K562 (cell line): ENCODE measurements at regions not wholly inside any gene's neighbourhood (a gene's known extent, or its start where the extent isn't known, plus 50 kb on each side); places are given as distances from the start of the nearest gene placed in this dataset.

Source experiments
- ATAC-seq: fragments of 200-7000 bp; cut with Tn5 transposase; 3 replicates; pipeline ENCODE4 v1.9.1; 2020; ENCODE audit warnings: moderate library complexity
- BruUV-seq: library from RNA; stranded (reverse); fragments of 400-500 nt; replicated peaks from 2 replicates; lab custom pipeline; 2021; lab: Mats Ljungman, UMichigan
- CTCF ChIA-PET: fragments of 300-600 bp; formaldehyde crosslinking; extraction: SDS; loops from one replicate; lab custom pipeline; 2021; ENCODE audit warnings: low intra/inter-chr PET ratio; lab: Yijun Ruan, JAX
- POLR2A ChIA-PET: fragments of 300-600, 350-650 bp; sonication (Branson Sonifier 250); formaldehyde crosslinking; extraction: SDS; loops from one replicate; lab custom pipeline; 2021; ENCODE audit warnings: antibody characterized with exemption, inconsistent platforms; lab: Yijun Ruan, JAX
- DNase-seq, 4 experiments: peaks; one replicate each; pipeline versions ENCODE4 v3.0.0 to v3.0.0-alpha.2; 2011 to 2018; ENCODE audit warnings: low spot score in 3 of 4, mixed read lengths in 3 of 4; ENCODE audit errors: extremely low read depth in 1 of 4
- FAIRE-seq: peaks from 2 replicates; lab custom pipeline; 2011; peaks lifted over from hg19 to GRCh38; lab: Jason Lieb, UNC
- H2AFZ ChIP-seq: 2 replicates; pipeline ENCODE4 v1.6.0; 2011; ENCODE audit warnings: low read depth, low read length, control low read depth, inconsistent platforms
- H3K27ac ChIP-seq: fragments of 200-600 bp; 3 replicates; pipeline ENCODE4 v1.8.0; 2011; ENCODE audit warnings: low read depth, mild to moderate bottlenecking, control low read depth, inconsistent platforms, low read length, moderate library complexity, mixed read lengths; ENCODE audit errors: extremely low read depth
- H3K27me3 ChIP-seq, 2 experiments: fragments of 300-600 bp in 1 of 2; 2 replicates in 1 of 2; 3 replicates in 1 of 2; pipeline versions ENCODE4 v1.6.0 to v1.8.0; 2011; ENCODE audit warnings: inconsistent platforms in 2 of 2, low read length in 2 of 2, mild to moderate bottlenecking in 1 of 2, mixed read lengths in 1 of 2, moderate library complexity in 1 of 2; ENCODE audit not compliant: control insufficient read depth in 2 of 2, insufficient read depth in 2 of 2
- H3K36me3 ChIP-seq: fragments of 300-600 bp; 3 replicates; pipeline ENCODE4 v1.8.0; 2011; ENCODE audit warnings: mild to moderate bottlenecking, low read length, inconsistent platforms; ENCODE audit not compliant: control insufficient read depth, insufficient read depth
- H3K4me1 ChIP-seq, 2 experiments: fragments of 200-600 bp in 1 of 2; replicated peaks in 1 of 2; 2 replicates in 1 of 2; 3 replicates in 1 of 2; pipeline versions ENCODE4 v1.5.1 to v1.8.0; 2011; ENCODE audit warnings: inconsistent platforms in 2 of 2, low read length in 2 of 2, mild to moderate bottlenecking in 1 of 2, mixed read lengths in 1 of 2, moderate library complexity in 1 of 2; ENCODE audit not compliant: control insufficient read depth in 2 of 2, insufficient read depth in 2 of 2
- H3K4me2 ChIP-seq: 2 replicates; pipeline ENCODE4 v1.6.1; 2011; ENCODE audit warnings: low read length, control low read depth, inconsistent platforms, mixed read lengths; ENCODE audit not compliant: insufficient read depth
- H3K4me3 ChIP-seq: fragments of 200-600 bp; sonication (generic), shearing (Covaris generic); 2 replicates; pipeline ENCODE4 v1.5.1; 2016; ENCODE audit warnings: control low read depth, inconsistent platforms
- H3K79me2 ChIP-seq: fragments of 200-600 bp; 3 replicates; pipeline ENCODE4 v1.8.0; 2011; ENCODE audit warnings: low read length, inconsistent platforms; ENCODE audit not compliant: control insufficient read depth, insufficient read depth
- H3K9ac ChIP-seq, 2 experiments: 2 replicates each; pipeline versions ENCODE4 v1.6.0 to v1.6.1; 2011; ENCODE audit warnings: low read depth in 2 of 2, low read length in 2 of 2, control low read depth in 1 of 2, inconsistent platforms in 1 of 2, mild to moderate bottlenecking in 1 of 2, mixed read lengths in 1 of 2; ENCODE audit not compliant: insufficient read depth in 1 of 2
- H3K9me1 ChIP-seq: one replicate; pipeline ENCODE4 v1.6.0; 2011; ENCODE audit warnings: inconsistent platforms, mild to moderate bottlenecking, low read length, moderate library complexity; ENCODE audit not compliant: control insufficient read depth, insufficient read depth
- H3K9me3 ChIP-seq: replicated peaks from 2 replicates; pipeline ENCODE4 v1.5.1; 2011; ENCODE audit warnings: low read depth, low read length, inconsistent platforms; ENCODE audit not compliant: control insufficient read depth, insufficient read depth
- H4K20me1 ChIP-seq: replicated peaks from 2 replicates; pipeline ENCODE4 v1.6.1; 2011; ENCODE audit warnings: low read length, inconsistent platforms, mixed read lengths; ENCODE audit not compliant: control insufficient read depth, insufficient read depth
- FOXJ3 ChIP-seq: sonication (generic); formaldehyde crosslinking; IDR thresholded peaks from 2 replicates; pipeline ENCODE4 v1.4.0; 2020; ENCODE audit warnings: mild to moderate bottlenecking, missing genetic modification reagents
- MIER1 ChIP-seq: fragments of 450-650 bp; IDR thresholded peaks from 2 replicates; pipeline ENCODE4 v1.6.1; 2016; ENCODE audit warnings: antibody characterized with exemption, mild to moderate bottlenecking, low read depth
- POLR2AphosphoS2 ChIP-seq: IDR thresholded peaks from 2 replicates; pipeline ENCODE4 v1.6.1; 2012; ENCODE audit warnings: low read length, improper control_type of control experiment
- RFX1 ChIP-seq: fragments of 450-650 bp; IDR thresholded peaks from 2 replicates; pipeline ENCODE4 v1.6.1; 2016; ENCODE audit warnings: mild to moderate bottlenecking, moderate library complexity
- SAP30 ChIP-seq: fragments of 200-600 bp; sonication (generic); IDR thresholded peaks from 2 replicates; pipeline ENCODE4 v1.6.1; 2012; ENCODE audit warnings: borderline replicate concordance, low read depth, mild to moderate bottlenecking, moderate library complexity, low read length, control low read depth, inconsistent platforms; ENCODE audit not compliant: insufficient read depth, poor library complexity, severe bottlenecking
- SMAD4 ChIP-seq: fragments of 250-450 bp; sonication (Bioruptor Pico); conservative IDR thresholded peaks from 2 replicates; pipeline ENCODE4 v1.8.0; 2021; ENCODE audit warnings: inconsistent platforms, mild to moderate bottlenecking, moderate library complexity
- SOX6 ChIP-seq: fragments of 450-650 bp; IDR thresholded peaks from 2 replicates; pipeline ENCODE4 v1.6.1; 2014; ENCODE audit warnings: mild to moderate bottlenecking
- TCF7 ChIP-seq: sonication (generic); IDR thresholded peaks from 2 replicates; pipeline ENCODE4 v1.6.1; 2016; ENCODE audit warnings: antibody characterized with exemption, borderline replicate concordance
- ZNF197 ChIP-seq: fragments of 200-800 bp; sonication (Bioruptor generic); IDR thresholded peaks from 2 replicates; pipeline ENCODE4 v1.6.1; 2016; ENCODE audit warnings: low read depth, missing genetic modification characterization, missing compliant biosample characterization
- ZNF232 ChIP-seq: sonication (generic); formaldehyde crosslinking; IDR thresholded peaks from 2 replicates; pipeline ENCODE4 v1.8.0; 2022; ENCODE audit warnings: mild to moderate bottlenecking, missing genetic modification reagents
- ZNF707 ChIP-seq: fragments of 250-450 bp; sonication (Bioruptor Pico); conservative IDR thresholded peaks from 2 replicates; pipeline ENCODE4 v1.8.0; 2022; ENCODE audit warnings: inconsistent platforms, mild to moderate bottlenecking, moderate library complexity
- WGBS: fragments of 100-300 bp; shearing (Covaris generic); methylation state at CpG from one replicate; pipeline ENCODE4 v1.1.6; 2016; ENCODE audit warnings: low coverage, mixed read lengths; ENCODE audit not compliant: insufficient coverage; ENCODE audit errors: missing lambda C conversion rate; 5-methylcytosine and 5-hydroxymethylcytosine counted together
- in situ Hi-C: fragments of 300-500 bp; cut with MboI; formaldehyde crosslinking; loops from 4 replicates; pipeline ENCODE4 v1.15.0; 2018; ENCODE audit warnings: inconsistent platforms, mixed read lengths
- intact Hi-C: fragments of 100-400 bp; cut with micrococcal nuclease; formaldehyde crosslinking; loops from 2 replicates; pipeline ENCODE4 v1.14.2; 2022
- TF ChIP-seq, protein P1 (sequence below): fragments of 250-450 bp; sonication (Bioruptor Pico); IDR thresholded peaks from 2 replicates; pipeline ENCODE4 v1.6.1; 2021; ENCODE audit warnings: mild to moderate bottlenecking
- TF ChIP-seq, protein P2 (sequence below): fragments of 450-650 bp; IDR thresholded peaks from 2 replicates; pipeline ENCODE4 v1.6.1; 2016; ENCODE audit warnings: low read depth, mild to moderate bottlenecking, moderate library complexity

DNA sequence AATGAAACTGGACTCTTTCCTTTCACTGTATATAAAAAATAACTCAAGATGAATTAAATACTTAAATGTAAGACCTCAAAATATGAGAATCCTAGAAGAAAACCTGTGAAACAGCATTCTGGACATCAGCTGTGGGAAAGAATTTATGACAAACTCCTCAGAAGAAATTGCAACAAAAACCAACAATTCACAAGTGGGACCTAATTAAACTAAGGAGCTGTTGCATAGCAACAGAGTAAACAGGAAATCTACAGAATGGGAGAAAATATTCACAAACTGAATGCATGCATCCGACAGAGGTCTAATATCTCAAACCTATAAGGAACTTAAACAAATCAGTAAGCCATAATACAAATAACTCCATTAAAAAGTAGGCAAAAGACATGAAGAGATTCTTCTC lies 851.7 kb upstream of the PCDH10 start:
- no TSS peak for BruUV-seq

DNA sequence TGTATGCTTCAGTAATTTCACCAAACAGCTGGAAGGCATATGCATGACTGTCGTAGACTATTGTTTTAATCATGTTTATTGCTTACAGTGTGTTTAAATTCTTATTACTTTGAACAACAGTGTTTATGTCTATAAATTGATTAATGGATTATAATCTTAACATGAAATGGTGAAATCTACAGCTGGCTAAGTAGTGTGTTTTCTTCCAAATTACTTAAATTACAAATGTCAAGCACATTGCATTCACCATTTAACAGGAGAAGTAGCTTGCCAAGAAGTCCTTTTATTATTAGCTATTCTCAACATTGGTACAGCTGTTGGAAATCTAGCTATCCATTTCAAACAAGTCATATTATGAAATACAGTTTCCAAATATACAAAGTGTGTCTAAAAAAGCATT lies 849.3 kb upstream of the PCDH10 start:
- H3K27ac ChIP-seq: no peak overlapping the region
- intact Hi-C loops: no loop called here
- H2AFZ ChIP-seq: no peak overlapping the region
- H3K79me2 ChIP-seq: no peaks in the 10 kb centered on the region
- no peak for FAIRE-seq
- H3K27me3 ChIP-seq: no peaks in the 10 kb centered on the region
- no peak overlapping the region for H3K9ac ChIP-seq
- H4K20me1 ChIP-seq: no peaks in the 10 kb centered on the region
- TF ChIP-seq, protein P1, sequence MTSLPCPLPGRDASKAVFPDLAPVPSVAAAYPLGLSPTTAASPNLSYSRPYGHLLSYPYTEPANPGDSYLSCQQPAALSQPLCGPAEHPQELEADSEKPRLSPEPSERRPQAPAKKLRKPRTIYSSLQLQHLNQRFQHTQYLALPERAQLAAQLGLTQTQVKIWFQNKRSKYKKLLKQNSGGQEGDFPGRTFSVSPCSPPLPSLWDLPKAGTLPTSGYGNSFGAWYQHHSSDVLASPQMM: no peak
- TF ChIP-seq ZNF197 (CRISPR knock-in tag) (no peak), FOXJ3 (CRISPR knock-in tag) (no peak), SAP30 (no peak), SMAD4 (no peak), TCF7 (no peak), ZNF707 (CRISPR knock-in tag) (no peak)
- TF ChIP-seq, protein P2, sequence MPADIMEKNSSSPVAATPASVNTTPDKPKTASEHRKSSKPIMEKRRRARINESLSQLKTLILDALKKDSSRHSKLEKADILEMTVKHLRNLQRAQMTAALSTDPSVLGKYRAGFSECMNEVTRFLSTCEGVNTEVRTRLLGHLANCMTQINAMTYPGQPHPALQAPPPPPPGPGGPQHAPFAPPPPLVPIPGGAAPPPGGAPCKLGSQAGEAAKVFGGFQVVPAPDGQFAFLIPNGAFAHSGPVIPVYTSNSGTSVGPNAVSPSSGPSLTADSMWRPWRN: no peak
- ChIA-PET POLR2A (no interaction called here), CTCF (no interaction called here)
- no peak overlapping the region for H3K4me2 ChIP-seq
- no TSS peak for BruUV-seq
- no peaks in the 10 kb centered on the region for H3K9me1 ChIP-seq
- H3K36me3 ChIP-seq: no peaks in the 10 kb centered on the region
- DNase-seq: no peak
- ATAC-seq: no peak
- in situ Hi-C loops: no loop called here
- no peaks in the 10 kb centered on the region; the same call in 1 of the 2 replicates for H3K9me3 ChIP-seq
- H3K4me1 ChIP-seq: no peaks in the 10 kb centered on the region
- 0% methylated on average over 1 of the region's 1 CpG for WGBS
- no peak overlapping the region for H3K4me3 ChIP-seq

More for the DNA sequence above, 851.7 kb upstream of the PCDH10 start:
- Histone ChIP-seq H3K9ac (no peak overlapping the region), H3K36me3 (no peaks in the 10 kb centered on the region), H3K9me3 (no peaks in the 10 kb centered on the region; the same call in 1 of the 2 replicates), H3K27me3 (no peaks in the 10 kb centered on the region), H3K9me1 (no peaks in the 10 kb centered on the region), H3K4me1 (no peaks in the 10 kb centered on the region), H3K4me3 (no peak overlapping the region), H3K79me2 (no peaks in the 10 kb centered on the region), H3K27ac (no peak overlapping the region), H4K20me1 (no peaks in the 10 kb centered on the region), H2AFZ (no peak overlapping the region), H3K4me2 (no peak overlapping the region)
- WGBS: 0% methylated on average over 1 of the region's 1 CpG
- TF ChIP-seq MIER1 (no peak), POLR2AphosphoS2 (no peak), RFX1 (0 out of 2 replicates have a peak, but pooled peaks have one; percentile 13), ZNF232 (no peak), SOX6 (no peak)
- ATAC-seq (no peak), FAIRE-seq (no peak), DNase-seq (no peak)
- ChIA-PET CTCF (no interaction called here), POLR2A (no interaction called here)
- intact Hi-C loops (no loop called here), in situ Hi-C loops (no loop called here)
